Smooth muscle cell (in vitro differentiated cells): ENCODE measurements at regions not wholly inside any gene's neighbourhood (a gene's known extent, or its start where the extent isn't known, plus 50 kb on each side); places are given as distances from the start of the nearest gene placed in this dataset.

Experiments used
- DNase-seq: peaks from one replicate; lab custom pipeline; 2025; ENCODE audit not compliant: unreplicated experiment; lab: John Stamatoyannopoulos, UW
- H2AFZ ChIP-seq: fragments of 200-600 bp; sonication (generic); 2 replicates; pipeline ENCODE4 v1.6.0; 2016; ENCODE audit warnings: antibody characterized with exemption, low read depth, mild to moderate bottlenecking
- H3F3A ChIP-seq: fragments of 200-600 bp; sonication (generic); 2 replicates; pipeline ENCODE4 v1.6.0; 2017; ENCODE audit warnings: antibody characterized with exemption, low read depth
- H3K27ac ChIP-seq: fragments of 200-600 bp; sonication (generic); 2 replicates; pipeline ENCODE4 v1.5.1; 2016; ENCODE audit warnings: low read depth, mild to moderate bottlenecking
- H3K27me3 ChIP-seq: fragments of 200-600 bp; sonication (generic); 2 replicates; pipeline ENCODE4 v1.6.1; 2016; ENCODE audit warnings: low read depth, mild to moderate bottlenecking
- H3K36me3 ChIP-seq: fragments of 200-600 bp; sonication (generic); 2 replicates; pipeline ENCODE4 v1.5.1; 2016; ENCODE audit warnings: low read depth
- H3K4me1 ChIP-seq: fragments of 200-600 bp; sonication (generic); 2 replicates; pipeline ENCODE4 v1.5.1; 2016; ENCODE audit warnings: low read depth
- H3K4me2 ChIP-seq: fragments of 200-600 bp; sonication (generic); 2 replicates; pipeline ENCODE4 v1.6.0; 2016; ENCODE audit warnings: mild to moderate bottlenecking
- H3K4me3 ChIP-seq: fragments of 200-600 bp; sonication (generic); 2 replicates; pipeline ENCODE4 v1.5.1; 2016; ENCODE audit warnings: mild to moderate bottlenecking
- H3K79me2 ChIP-seq: fragments of 200-600 bp; sonication (generic); 2 replicates; pipeline ENCODE4 v1.6.0; 2016; ENCODE audit warnings: low read depth, mild to moderate bottlenecking
- H3K9ac ChIP-seq: fragments of 200-600 bp; sonication (generic); 2 replicates; pipeline ENCODE4 v1.6.0; 2016; ENCODE audit warnings: low read depth
- H3K9me3 ChIP-seq: fragments of 200-600 bp; sonication (generic); replicated peaks from 2 replicates; pipeline ENCODE4 v1.5.1; 2016; ENCODE audit warnings: low read depth
- H4K20me1 ChIP-seq: fragments of 200-600 bp; sonication (generic); 2 replicates; pipeline ENCODE4 v1.6.0; 2016; ENCODE audit warnings: low read depth
- WGBS: methylation state at CpG from one replicate; pipeline ENCODE4 v1.1.7; 2016; ENCODE audit warnings: low lambda C conversion rate; 5-methylcytosine and 5-hydroxymethylcytosine counted together
- TF ChIP-seq, protein P1 (sequence below): fragments of 200-600 bp; sonication (generic); IDR thresholded peaks from 2 replicates; pipeline ENCODE4 v1.5.1; 2017; ENCODE audit warnings: borderline replicate concordance, mild to moderate bottlenecking, antibody characterized with exemption; ENCODE audit not compliant: insufficient read depth, poor library complexity, severe bottlenecking

- TF ChIP-seq, protein P1, sequence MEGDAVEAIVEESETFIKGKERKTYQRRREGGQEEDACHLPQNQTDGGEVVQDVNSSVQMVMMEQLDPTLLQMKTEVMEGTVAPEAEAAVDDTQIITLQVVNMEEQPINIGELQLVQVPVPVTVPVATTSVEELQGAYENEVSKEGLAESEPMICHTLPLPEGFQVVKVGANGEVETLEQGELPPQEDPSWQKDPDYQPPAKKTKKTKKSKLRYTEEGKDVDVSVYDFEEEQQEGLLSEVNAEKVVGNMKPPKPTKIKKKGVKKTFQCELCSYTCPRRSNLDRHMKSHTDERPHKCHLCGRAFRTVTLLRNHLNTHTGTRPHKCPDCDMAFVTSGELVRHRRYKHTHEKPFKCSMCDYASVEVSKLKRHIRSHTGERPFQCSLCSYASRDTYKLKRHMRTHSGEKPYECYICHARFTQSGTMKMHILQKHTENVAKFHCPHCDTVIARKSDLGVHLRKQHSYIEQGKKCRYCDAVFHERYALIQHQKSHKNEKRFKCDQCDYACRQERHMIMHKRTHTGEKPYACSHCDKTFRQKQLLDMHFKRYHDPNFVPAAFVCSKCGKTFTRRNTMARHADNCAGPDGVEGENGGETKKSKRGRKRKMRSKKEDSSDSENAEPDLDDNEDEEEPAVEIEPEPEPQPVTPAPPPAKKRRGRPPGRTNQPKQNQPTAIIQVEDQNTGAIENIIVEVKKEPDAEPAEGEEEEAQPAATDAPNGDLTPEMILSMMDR: no peak
- H4K20me1 ChIP-seq: no peaks in the 10 kb centered on the region
- peaks cover 6% of the 10 kb centered on the region for H3F3A ChIP-seq
- H3K4me3 ChIP-seq: no peak overlapping the region
- no peaks in the 10 kb centered on the region for H3K27me3 ChIP-seq
- H2AFZ ChIP-seq: no peak overlapping the region
- H3K9ac ChIP-seq: no peak overlapping the region
- no peak for DNase-seq
- H3K9me3 ChIP-seq: no peaks in the 10 kb centered on the region
- no peak overlapping the region for H3K27ac ChIP-seq
- H3K4me2 ChIP-seq: no peak overlapping the region
- WGBS: 78% methylated on average over 7 of the region's 7 CpGs
- H3K79me2 ChIP-seq: no peaks in the 10 kb centered on the region
- no peaks in the 10 kb centered on the region for H3K4me1 ChIP-seq
- no peaks in the 10 kb centered on the region for H3K36me3 ChIP-seq
These were observed 133.4 kb upstream of the DTNBP1 start for GRCh38 chr6:15796130-15796771.

GRCh38 chr6:15793826-15794225 lies 131.0 kb upstream of the DTNBP1 start:
- H3K9ac ChIP-seq: no peak overlapping the region
- no peak overlapping the region for H3K27ac ChIP-seq

GRCh38 chr6:15793288-15793687 lies 130.5 kb upstream of the DTNBP1 start:
- Histone ChIP-seq H3K4me3 (no peak overlapping the region), H3K4me2 (peak overlapping the region; percentile 23), H3K4me1 (no peaks in the 10 kb centered on the region), H3F3A (peaks cover 12% of the 10 kb centered on the region), H3K79me2 (no peaks in the 10 kb centered on the region), H3K9me3 (no peaks in the 10 kb centered on the region), H3K36me3 (no peaks in the 10 kb centered on the region), H3K27ac (peak overlapping the region; percentile 9), H4K20me1 (no peaks in the 10 kb centered on the region), H3K9ac (no peak overlapping the region), H2AFZ (no peak overlapping the region), H3K27me3 (no peaks in the 10 kb centered on the region)
- no peak for DNase-seq
- WGBS: 28% methylated on average over 4 of the region's 4 CpGs
- TF ChIP-seq, protein P1: no peak

More at GRCh38 chr6:15793826-15794225, 131.0 kb upstream of the DTNBP1 start:
- no peaks in the 10 kb centered on the region for H4K20me1 ChIP-seq
- no peak overlapping the region for H2AFZ ChIP-seq
- H3K9me3 ChIP-seq: no peaks in the 10 kb centered on the region
- H3K36me3 ChIP-seq: no peaks in the 10 kb centered on the region
- no peak overlapping the region for H3K4me2 ChIP-seq
- no peaks in the 10 kb centered on the region for H3K4me1 ChIP-seq
- no peaks in the 10 kb centered on the region for H3K27me3 ChIP-seq
- H3K4me3 ChIP-seq: no peak overlapping the region
- peaks cover 12% of the 10 kb centered on the region for H3F3A ChIP-seq
- H3K79me2 ChIP-seq: no peaks in the 10 kb centered on the region
- TF ChIP-seq, protein P1: no peak
- no peak for DNase-seq

- H3K79me2 ChIP-seq: no peaks in the 10 kb centered on the region
- no peak overlapping the region for H2AFZ ChIP-seq
- TF ChIP-seq, protein P1: no peak
- no peaks in the 10 kb centered on the region for H3K27me3 ChIP-seq
- peak overlapping the region; percentile 9 for H3K27ac ChIP-seq
- no peaks in the 10 kb centered on the region for H3K4me1 ChIP-seq
- H3K9ac ChIP-seq: no peak overlapping the region
- H3K4me3 ChIP-seq: no peak overlapping the region
- H3K36me3 ChIP-seq: no peaks in the 10 kb centered on the region
- peak overlapping the region; percentile 23 for H3K4me2 ChIP-seq
- no peaks in the 10 kb centered on the region for H4K20me1 ChIP-seq
- H3F3A ChIP-seq: peaks cover 12% of the 10 kb centered on the region
- no peak for DNase-seq
- H3K9me3 ChIP-seq: no peaks in the 10 kb centered on the region
These were observed 130.0 kb upstream of the DTNBP1 start for GRCh38 chr6:15792842-15793241.
